ENCODE measurements at regions not wholly inside any gene's neighbourhood (a gene's known extent, or its start where the extent isn't known, plus 50 kb on each side); places are given as distances from the start of the nearest gene placed in this dataset.

DNA sequence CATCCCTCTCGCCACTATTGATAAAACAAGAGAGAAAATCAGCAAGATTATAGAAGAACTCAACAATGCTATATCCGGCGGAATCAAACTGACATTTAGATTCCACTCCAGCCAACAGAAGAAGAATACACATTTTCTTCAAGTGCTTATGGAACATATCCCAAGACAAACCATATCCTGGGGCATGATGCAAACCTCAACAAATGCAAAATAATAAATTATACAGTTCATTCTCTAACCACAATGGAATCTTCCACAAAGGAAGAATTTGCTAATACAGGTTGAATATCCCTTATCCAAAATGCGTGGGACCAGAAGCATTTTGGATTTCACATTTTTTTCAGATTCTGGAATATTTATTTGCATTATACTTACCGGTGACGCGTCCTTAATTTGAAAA is 51.4 kb upstream of the YPEL5 start:
- TF ChIP-seq, protein P1, sequence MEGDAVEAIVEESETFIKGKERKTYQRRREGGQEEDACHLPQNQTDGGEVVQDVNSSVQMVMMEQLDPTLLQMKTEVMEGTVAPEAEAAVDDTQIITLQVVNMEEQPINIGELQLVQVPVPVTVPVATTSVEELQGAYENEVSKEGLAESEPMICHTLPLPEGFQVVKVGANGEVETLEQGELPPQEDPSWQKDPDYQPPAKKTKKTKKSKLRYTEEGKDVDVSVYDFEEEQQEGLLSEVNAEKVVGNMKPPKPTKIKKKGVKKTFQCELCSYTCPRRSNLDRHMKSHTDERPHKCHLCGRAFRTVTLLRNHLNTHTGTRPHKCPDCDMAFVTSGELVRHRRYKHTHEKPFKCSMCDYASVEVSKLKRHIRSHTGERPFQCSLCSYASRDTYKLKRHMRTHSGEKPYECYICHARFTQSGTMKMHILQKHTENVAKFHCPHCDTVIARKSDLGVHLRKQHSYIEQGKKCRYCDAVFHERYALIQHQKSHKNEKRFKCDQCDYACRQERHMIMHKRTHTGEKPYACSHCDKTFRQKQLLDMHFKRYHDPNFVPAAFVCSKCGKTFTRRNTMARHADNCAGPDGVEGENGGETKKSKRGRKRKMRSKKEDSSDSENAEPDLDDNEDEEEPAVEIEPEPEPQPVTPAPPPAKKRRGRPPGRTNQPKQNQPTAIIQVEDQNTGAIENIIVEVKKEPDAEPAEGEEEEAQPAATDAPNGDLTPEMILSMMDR (conservative IDR thresholded peaks at IDR 0.05) = no peak
- TF ChIP-seq EZH2 (IDR thresholded peaks at IDR 0.05; ENCODE audit: low read depth) = no peak

All from PC-9 (cell line).